Neural progenitor cell (in vitro differentiated cells): ENCODE measurements at regions not wholly inside any gene's neighbourhood (a gene's known extent, or its start where the extent isn't known, plus 50 kb on each side); places are given as distances from the start of the nearest gene placed in this dataset.

Experiments
- DNase-seq: peaks from one replicate; pipeline ENCODE4 v3.0.0-alpha.2; 2016; ENCODE audit warnings: low spot score
- H2AFZ ChIP-seq: fragments of 200-600 bp; sonication (generic); replicated peaks from 2 replicates; pipeline ENCODE4 v1.6.1; 2016; ENCODE audit warnings: antibody characterized with exemption
- H3F3A ChIP-seq: fragments of 200-600 bp; sonication (generic); 2 replicates; pipeline ENCODE4 v1.6.1; 2016; ENCODE audit warnings: antibody characterized with exemption, low read depth
- H3K27ac ChIP-seq: fragments of 200-600 bp; sonication (generic); 2 replicates; pipeline ENCODE4 v1.5.1; 2016; ENCODE audit warnings: mild to moderate bottlenecking
- H3K27me3 ChIP-seq: fragments of 200-600 bp; sonication (generic); 2 replicates; pipeline ENCODE4 v1.6.1; 2016; ENCODE audit warnings: mild to moderate bottlenecking, moderate library complexity
- H3K36me3 ChIP-seq: fragments of 200-600 bp; sonication (generic); 2 replicates; pipeline ENCODE4 v1.5.1; 2016
- H3K4me1 ChIP-seq: fragments of 200-600 bp; sonication (generic); 2 replicates; pipeline ENCODE4 v1.6.1; 2016; ENCODE audit warnings: mixed run types
- H3K4me2 ChIP-seq: fragments of 200-600 bp; sonication (generic); 2 replicates; pipeline ENCODE4 v1.6.1; 2016
- H3K4me3 ChIP-seq: fragments of 200-600 bp; sonication (generic); 2 replicates; pipeline ENCODE4 v1.5.1; 2016
- H3K79me2 ChIP-seq: fragments of 200-600 bp; sonication (generic); 2 replicates; pipeline ENCODE4 v1.6.1; 2016; ENCODE audit warnings: low read depth
- H3K9ac ChIP-seq: fragments of 200-600 bp; sonication (generic); 2 replicates; pipeline ENCODE4 v1.6.1; 2016
- H3K9me3 ChIP-seq: fragments of 200-600 bp; sonication (generic); 2 replicates; pipeline ENCODE4 v1.5.1; 2016; ENCODE audit warnings: low read depth
- H4K20me1 ChIP-seq: fragments of 200-600 bp; sonication (generic); 2 replicates; pipeline ENCODE4 v1.6.1; 2016; ENCODE audit warnings: low read depth
- H3K27ac Mint-ChIP-seq: 3 replicates; pipeline ENCODE4 v1.8.0; 2021; ENCODE audit warnings: mixed read lengths
- H3K27me3 Mint-ChIP-seq: 2 replicates; pipeline ENCODE4 v1.8.0; 2022; ENCODE audit warnings: low read depth, mild to moderate bottlenecking, inconsistent platforms, moderate library complexity, mixed read lengths; ENCODE audit not compliant: insufficient read depth
- H3K36me3 Mint-ChIP-seq: 3 replicates; pipeline ENCODE4 v1.8.0; 2021; ENCODE audit warnings: mixed read lengths
- H3K4me1 Mint-ChIP-seq: 3 replicates; pipeline ENCODE4 v1.8.0; 2021; ENCODE audit warnings: mixed read lengths
- H3K4me3 Mint-ChIP-seq: 3 replicates; pipeline ENCODE4 v1.8.0; 2021; ENCODE audit warnings: mild to moderate bottlenecking, moderate library complexity, mixed read lengths
- H3K9me3 Mint-ChIP-seq: 3 replicates; pipeline ENCODE4 v1.8.0; 2020; ENCODE audit warnings: mixed read lengths
- EZH2 ChIP-seq: fragments of 200-600 bp; sonication (generic); IDR thresholded peaks from 2 replicates; pipeline ENCODE4 v1.6.1; 2017; ENCODE audit warnings: antibody characterized with exemption, mild to moderate bottlenecking, moderate library complexity
- EZH2phosphoT487 ChIP-seq: fragments of 200-600 bp; sonication (generic); IDR thresholded peaks from 2 replicates; pipeline ENCODE4 v1.6.1; 2017; ENCODE audit warnings: antibody characterized with exemption
- TF ChIP-seq, protein P1 (sequence below): fragments of 200-600 bp; sonication (generic); IDR thresholded peaks from 2 replicates; pipeline ENCODE4 v1.5.1; 2017; ENCODE audit warnings: antibody characterized with exemption, mild to moderate bottlenecking

DNA sequence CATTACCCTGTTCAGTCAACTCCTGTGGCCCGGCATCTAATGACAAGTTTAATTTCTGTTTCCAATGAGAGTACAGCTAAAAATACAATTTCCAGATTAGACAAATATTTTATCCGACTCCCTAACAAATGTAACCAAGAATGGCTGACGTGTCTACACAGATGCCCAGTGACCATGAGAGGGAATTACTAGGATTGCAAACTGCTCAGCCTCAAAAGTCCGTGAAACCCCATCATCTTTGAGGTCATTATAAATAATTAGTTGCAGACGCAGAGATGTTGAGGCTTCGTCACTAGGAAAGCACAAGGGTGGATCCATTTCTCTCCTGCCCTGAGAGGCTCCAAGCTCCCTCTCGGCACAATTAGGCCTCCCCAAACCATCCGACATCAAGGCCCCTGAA is 104.1 kb upstream of the ZNF507 start:
- Mint-ChIP-seq H3K27ac (no peak overlapping the region), H3K4me1 (no peaks in the 10 kb centered on the region), H3K36me3 (no peaks in the 10 kb centered on the region), H3K27me3 (peaks cover 3% of the 10 kb centered on the region), H3K9me3 (no peaks in the 10 kb centered on the region), H3K4me3 (no peak overlapping the region)
- TF ChIP-seq EZH2phosphoT487, result no peak
- TF ChIP-seq, protein P1, sequence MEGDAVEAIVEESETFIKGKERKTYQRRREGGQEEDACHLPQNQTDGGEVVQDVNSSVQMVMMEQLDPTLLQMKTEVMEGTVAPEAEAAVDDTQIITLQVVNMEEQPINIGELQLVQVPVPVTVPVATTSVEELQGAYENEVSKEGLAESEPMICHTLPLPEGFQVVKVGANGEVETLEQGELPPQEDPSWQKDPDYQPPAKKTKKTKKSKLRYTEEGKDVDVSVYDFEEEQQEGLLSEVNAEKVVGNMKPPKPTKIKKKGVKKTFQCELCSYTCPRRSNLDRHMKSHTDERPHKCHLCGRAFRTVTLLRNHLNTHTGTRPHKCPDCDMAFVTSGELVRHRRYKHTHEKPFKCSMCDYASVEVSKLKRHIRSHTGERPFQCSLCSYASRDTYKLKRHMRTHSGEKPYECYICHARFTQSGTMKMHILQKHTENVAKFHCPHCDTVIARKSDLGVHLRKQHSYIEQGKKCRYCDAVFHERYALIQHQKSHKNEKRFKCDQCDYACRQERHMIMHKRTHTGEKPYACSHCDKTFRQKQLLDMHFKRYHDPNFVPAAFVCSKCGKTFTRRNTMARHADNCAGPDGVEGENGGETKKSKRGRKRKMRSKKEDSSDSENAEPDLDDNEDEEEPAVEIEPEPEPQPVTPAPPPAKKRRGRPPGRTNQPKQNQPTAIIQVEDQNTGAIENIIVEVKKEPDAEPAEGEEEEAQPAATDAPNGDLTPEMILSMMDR, result no peak
- no peak for TF ChIP-seq EZH2
- no peak for DNase-seq
- Histone ChIP-seq H2AFZ (no peak overlapping the region), H3F3A (no peaks in the 10 kb centered on the region), H3K27ac (no peak overlapping the region), H3K36me3 (no peaks in the 10 kb centered on the region), H3K79me2 (no peaks in the 10 kb centered on the region), H3K4me1 (no peaks in the 10 kb centered on the region), H3K9ac (no peak overlapping the region), H3K27me3 (no peaks in the 10 kb centered on the region), H3K4me3 (no peak overlapping the region), H3K9me3 (no peaks in the 10 kb centered on the region), H4K20me1 (no peaks in the 10 kb centered on the region), H3K4me2 (no peak overlapping the region)

DNA sequence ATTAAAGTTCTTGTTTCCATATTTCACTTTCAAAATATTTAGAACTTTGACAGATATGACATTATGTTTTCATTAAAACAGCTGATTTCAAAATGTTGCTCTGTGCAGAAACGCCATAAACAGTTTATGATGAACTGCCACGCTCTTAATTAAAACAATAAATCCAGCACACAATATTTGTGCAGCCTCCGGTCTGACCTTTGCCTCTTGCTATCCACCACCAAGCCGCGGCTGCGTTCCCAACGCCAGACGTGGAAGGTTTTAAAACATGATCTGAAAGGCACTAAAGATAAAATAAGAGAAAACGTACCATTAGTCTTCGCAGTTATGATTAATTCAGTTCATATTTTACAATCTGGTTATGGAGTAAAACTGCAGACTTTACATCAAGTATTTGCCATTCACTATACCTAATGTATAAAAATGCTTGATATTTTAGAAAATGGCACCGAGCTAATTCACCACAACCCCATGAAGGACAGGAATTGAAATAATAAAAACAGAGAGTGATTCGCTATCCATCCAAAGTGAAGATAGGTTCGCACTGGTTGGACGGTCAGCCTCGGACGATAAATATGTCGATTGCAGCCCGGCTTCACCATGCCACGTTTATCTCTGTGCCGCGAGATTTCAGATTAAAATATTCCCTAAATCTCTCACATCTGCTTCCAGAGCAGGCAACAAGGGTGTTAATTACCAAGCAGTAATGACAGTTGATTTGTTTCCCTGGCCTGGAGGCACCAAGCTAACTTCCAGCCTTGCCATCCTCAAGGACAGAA is 103.3 kb upstream of the ZNF507 start:
- Mint-ChIP-seq H3K9me3 (no peaks in the 10 kb centered on the region), H3K4me1 (no peaks in the 10 kb centered on the region), H3K27me3 (peaks cover 3% of the 10 kb centered on the region), H3K36me3 (no peaks in the 10 kb centered on the region), H3K4me3 (no peak overlapping the region), H3K27ac (no peak overlapping the region)
- TF ChIP-seq EZH2phosphoT487 (no peak), EZH2 (no peak)
- TF ChIP-seq, protein P1, result no peak
- H3K9ac ChIP-seq, result no peak overlapping the region
- no peaks in the 10 kb centered on the region for H3K79me2 ChIP-seq
- no peak overlapping the region for H3K4me3 ChIP-seq
- no peak overlapping the region for H2AFZ ChIP-seq
- H3K9me3 ChIP-seq, result no peaks in the 10 kb centered on the region
- DNase-seq, result no peak
- H3K27me3 ChIP-seq, result no peaks in the 10 kb centered on the region
- no peaks in the 10 kb centered on the region for H3F3A ChIP-seq
- no peaks in the 10 kb centered on the region for H3K4me1 ChIP-seq
- H3K36me3 ChIP-seq, result no peaks in the 10 kb centered on the region
- H3K4me2 ChIP-seq, result no peak overlapping the region
- H4K20me1 ChIP-seq, result no peaks in the 10 kb centered on the region
- no peak overlapping the region for H3K27ac ChIP-seq

- H3K9me3 ChIP-seq, result no peaks in the 10 kb centered on the region
- H3K4me1 ChIP-seq, result no peaks in the 10 kb centered on the region
- no peaks in the 10 kb centered on the region for H3F3A ChIP-seq
- H3K79me2 ChIP-seq, result no peaks in the 10 kb centered on the region
- Mint-ChIP-seq H3K27me3 (peaks cover 7% of the 10 kb centered on the region), H3K36me3 (no peaks in the 10 kb centered on the region), H3K4me1 (no peaks in the 10 kb centered on the region), H3K27ac (no peak overlapping the region), H3K4me3 (no peak overlapping the region), H3K9me3 (no peaks in the 10 kb centered on the region)
- H3K27ac ChIP-seq, result no peak overlapping the region
- no peak overlapping the region for H3K4me3 ChIP-seq
- no peak overlapping the region for H3K4me2 ChIP-seq
- DNase-seq, result no peak
- no peak overlapping the region for H3K9ac ChIP-seq
- TF ChIP-seq EZH2phosphoT487, result no peak
- TF ChIP-seq EZH2, result no peak
- TF ChIP-seq, protein P1, result no peak
- no peaks in the 10 kb centered on the region for H3K36me3 ChIP-seq
- H2AFZ ChIP-seq, result no peak overlapping the region
- no peaks in the 10 kb centered on the region for H4K20me1 ChIP-seq
- no peaks in the 10 kb centered on the region for H3K27me3 ChIP-seq
Measured at GRCh38 chr19:32246006-32246405, 99.4 kb upstream of the ZNF507 start.
